A673 (cell line): ENCODE measurements at regions not wholly inside any gene's neighbourhood (a gene's known extent, or its start where the extent isn't known, plus 50 kb on each side); places are given as distances from the start of the nearest gene placed in this dataset.

Experiments used
- CTCF ChIP-seq: fragments of 300-800, 200-600 bp; sonication (generic); conservative IDR thresholded peaks from 2 replicates; pipeline ENCODE4 v1.5.1; 2017; ENCODE audit warnings: low read depth, mild to moderate bottlenecking, antibody characterized with exemption, low read length, moderate library complexity, mixed read lengths
- EZH2 ChIP-seq: fragments of 200-600 bp; sonication (generic); IDR thresholded peaks from 2 replicates; pipeline ENCODE4 v1.6.1; 2017; ENCODE audit warnings: borderline replicate concordance, low read depth, mild to moderate bottlenecking, mixed read lengths, antibody characterized with exemption, low read length; ENCODE audit not compliant: poor library complexity, severe bottlenecking

- TF ChIP-seq CTCF (no peak), EZH2 (no peak)
These were observed 203.0 kb upstream of the CD96 start for GRCh38 chr3:111339017-111339416.
